ENCODE measurements at regions not wholly inside any gene's neighbourhood (a gene's known extent, or its start where the extent isn't known, plus 50 kb on each side); places are given as distances from the start of the nearest gene placed in this dataset.

- Histone ChIP-seq H3K36me3 (no peaks in the 10 kb centered on the region), H3K27me3 (replicated peaks in 1 of 7) (no peaks in the 10 kb centered on the region), H3K9me3 (peaks cover 0 to 5% (median 0%) of the 10 kb centered on the region in 8 donors), H3K4me1 (no peaks in the 10 kb centered on the region), H3K27ac (no peak overlapping the region), H3K4me3 (no peak overlapping the region)
- no peak for DNase-seq
- intact Hi-C loops (cut with DNase I; ENCODE audit: low total_unique reads), result no loop called here
- TF ChIP-seq CTCF (IDR thresholded peaks at IDR 0.05 in 8 of 11, conservative IDR thresholded peaks at IDR 0.05 in 3 of 11) (no peak), POLR2A (IDR thresholded peaks at IDR 0.05) (no peak), POLR2AphosphoS5 (IDR thresholded peaks at IDR 0.05) (no peak)
Observed at GRCh38 chr5:118088448-118088847, 899.9 kb downstream of the DTWD2 start.

- Histone ChIP-seq H3K4me1 (no peaks in the 10 kb centered on the region), H3K36me3 (no peaks in the 10 kb centered on the region), H3K27ac (no peak overlapping the region), H3K4me3 (no peak overlapping the region), H3K9me3 (peaks cover 0 to 29% (median 19%) of the 10 kb centered on the region in 8 donors), H3K27me3 (replicated peaks in 1 of 7) (no peaks in the 10 kb centered on the region)
- DNase-seq, result no peak
- no peak for TF ChIP-seq CTCF (IDR thresholded peaks at IDR 0.05 in 8 of 11, conservative IDR thresholded peaks at IDR 0.05 in 3 of 11)
- no peak for TF ChIP-seq POLR2A (IDR thresholded peaks at IDR 0.05)
- TF ChIP-seq POLR2AphosphoS5 (IDR thresholded peaks at IDR 0.05), result no peak
- 56 to 86% (median 73%) methylated on average over 2 of the region's 2 CpGs for WGBS, 5 donors
- intact Hi-C loops (cut with DNase I; ENCODE audit: low total_unique reads), result no loop called here
Observed at GRCh38 chr5:118076490-118076889, 911.9 kb downstream of the DTWD2 start.

GRCh38 chr5:118070041-118070440, 918.3 kb downstream of the DTWD2 start:
- DNase-seq, result no peak
- Histone ChIP-seq H3K36me3 (no peaks in the 10 kb centered on the region), H3K4me3 (no peak overlapping the region), H3K9me3 (peaks cover 0 to 5% (median 0%) of the 10 kb centered on the region in 8 donors), H3K4me1 (no peaks in the 10 kb centered on the region), H3K27me3 (replicated peaks in 1 of 7) (no peaks in the 10 kb centered on the region), H3K27ac (no peak overlapping the region)
- WGBS, 5 donors, result 91 to 95% (median 93%) methylated on average over 2 of the region's 2 CpGs
- intact Hi-C loops (cut with DNase I; ENCODE audit: low total_unique reads), result no loop called here
- no peak for TF ChIP-seq POLR2AphosphoS5 (IDR thresholded peaks at IDR 0.05)
- no peak for TF ChIP-seq CTCF (IDR thresholded peaks at IDR 0.05 in 8 of 11, conservative IDR thresholded peaks at IDR 0.05 in 3 of 11)
- no peak for TF ChIP-seq POLR2A (IDR thresholded peaks at IDR 0.05)

GRCh38 chr5:118069452-118069851, 918.9 kb downstream of the DTWD2 start:
- DNase-seq, result no peak
- Histone ChIP-seq H3K4me1 (no peaks in the 10 kb centered on the region), H3K9me3 (peaks cover 0 to 5% (median 0%) of the 10 kb centered on the region in 8 donors), H3K4me3 (no peak overlapping the region), H3K36me3 (no peaks in the 10 kb centered on the region), H3K27me3 (replicated peaks in 1 of 7) (no peaks in the 10 kb centered on the region), H3K27ac (no peak overlapping the region)
- TF ChIP-seq CTCF (IDR thresholded peaks at IDR 0.05 in 8 of 11, conservative IDR thresholded peaks at IDR 0.05 in 3 of 11) (no peak), POLR2A (IDR thresholded peaks at IDR 0.05) (no peak), POLR2AphosphoS5 (IDR thresholded peaks at IDR 0.05) (no peak)
- intact Hi-C loops (cut with DNase I; ENCODE audit: low total_unique reads), result no loop called here

Data from spleen (tissue), 11 donors.